OCI-LY1 (cell line): ENCODE measurements at regions not wholly inside any gene's neighbourhood (a gene's known extent, or its start where the extent isn't known, plus 50 kb on each side); places are given as distances from the start of the nearest gene placed in this dataset.
"Not testable (repeated sequence)": the region's sequence is repeated elsewhere in the genome, so short reads cannot be mapped to it uniquely, and the experiment has no call there.

ENCODE experiments used
- H2AFZ ChIP-seq: fragments of 200-600 bp; sonication (generic), shearing (Covaris generic); 2 replicates; pipeline ENCODE4 v1.6.0; 2014; ENCODE audit warnings: antibody characterized with exemption, mild to moderate bottlenecking, low read length
- H3F3A ChIP-seq: fragments of 200-600 bp; sonication (generic), shearing (Covaris generic); 2 replicates; pipeline ENCODE4 v1.6.0; 2014; ENCODE audit warnings: mild to moderate bottlenecking, antibody characterized with exemption, low read length, moderate library complexity; ENCODE audit not compliant: insufficient read depth
- H3K27ac ChIP-seq: fragments of 200-600 bp; sonication (generic); 2 replicates; pipeline ENCODE4 v1.5.1; 2014; ENCODE audit warnings: low read length, mixed run types, mild to moderate bottlenecking, low read depth; ENCODE audit not compliant: poor library complexity, severe bottlenecking
- H3K27me3 ChIP-seq: fragments of 200-600 bp; sonication (generic); 2 replicates; pipeline ENCODE4 v1.6.0; 2014; ENCODE audit warnings: antibody characterized with exemption, mild to moderate bottlenecking, low read length, moderate library complexity; ENCODE audit not compliant: insufficient read depth
- H3K36me3 ChIP-seq: fragments of 200-600 bp; sonication (generic); 2 replicates; pipeline ENCODE4 v1.6.1; 2014; ENCODE audit warnings: mild to moderate bottlenecking, antibody characterized with exemption, low read length, moderate library complexity, mixed read lengths; ENCODE audit not compliant: insufficient read depth
- H3K4me1 ChIP-seq: fragments of 200-600 bp; sonication (generic); 2 replicates; pipeline ENCODE4 v1.5.1; 2014; ENCODE audit warnings: mild to moderate bottlenecking, low read length, moderate library complexity; ENCODE audit not compliant: insufficient read depth, severe bottlenecking
- H3K4me2 ChIP-seq: fragments of 200-600 bp; sonication (generic), shearing (Covaris generic); 2 replicates; pipeline ENCODE4 v1.6.1; 2014; ENCODE audit warnings: low read length
- H3K4me3 ChIP-seq: fragments of 200-600 bp; sonication (generic); 2 replicates; pipeline ENCODE4 v1.5.1; 2014; ENCODE audit warnings: low read length, low read depth, mild to moderate bottlenecking, mixed read lengths; ENCODE audit not compliant: poor library complexity, severe bottlenecking
- H3K79me2 ChIP-seq: fragments of 200-600 bp; shearing (Covaris generic); 2 replicates; pipeline ENCODE4 v1.6.1; 2016; ENCODE audit warnings: mixed run types, low read length, mixed read lengths; ENCODE audit not compliant: insufficient read depth
- H3K9ac ChIP-seq: fragments of 200-600 bp; sonication (generic), shearing (Covaris generic); 2 replicates; pipeline ENCODE4 v1.6.1; 2014; ENCODE audit warnings: mild to moderate bottlenecking, low read length, mixed read lengths
- H3K9me2 ChIP-seq: fragments of 200-600 bp; sonication (generic), shearing (Covaris generic); 2 replicates; pipeline ENCODE4 v1.6.1; 2014; ENCODE audit warnings: low read depth, mild to moderate bottlenecking, low read length, mixed read lengths
- H3K9me3 ChIP-seq: fragments of 200-600 bp; shearing (Covaris generic); 2 replicates; pipeline ENCODE4 v1.6.1; 2014; ENCODE audit warnings: low read length, mixed read lengths
- H4K20me1 ChIP-seq: fragments of 200-600 bp; sonication (generic), shearing (Covaris generic); 2 replicates; pipeline ENCODE4 v1.6.0; 2016; ENCODE audit warnings: mild to moderate bottlenecking, low read length; ENCODE audit not compliant: insufficient read depth
- EZH2 ChIP-seq: fragments of 200-600 bp; sonication (generic), shearing (Covaris generic); IDR thresholded peaks from 2 replicates; pipeline ENCODE4 v1.8.0; 2017; ENCODE audit warnings: borderline replicate concordance, mixed run types, mild to moderate bottlenecking, antibody characterized with exemption, low read length, moderate library complexity, mixed read lengths
- TF ChIP-seq, protein P1 (sequence below): fragments of 200-600 bp; sonication (generic), shearing (Covaris generic); IDR thresholded peaks from 2 replicates; pipeline ENCODE4 v1.5.1; 2017; ENCODE audit warnings: mild to moderate bottlenecking, antibody characterized with exemption, low read length, moderate library complexity, mixed read lengths

DNA sequence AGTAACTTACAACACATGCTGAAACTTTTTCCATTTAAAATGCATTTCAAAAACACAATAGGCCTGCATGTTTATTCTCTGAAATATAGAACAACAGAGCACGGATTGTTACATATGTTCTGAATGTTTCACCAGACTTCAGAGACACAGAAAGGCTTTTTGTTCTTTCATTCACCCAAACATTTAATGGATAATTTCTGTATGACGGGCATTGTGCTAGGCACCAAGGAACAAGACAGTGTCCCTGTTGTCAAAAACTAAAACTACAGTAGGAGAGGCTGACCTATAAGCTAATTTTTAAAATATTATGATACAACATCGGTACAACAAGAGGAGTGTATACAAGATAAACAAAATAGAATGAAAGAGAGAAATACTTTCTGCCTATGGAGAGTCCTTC, 81.9 kb upstream of the TEAD1 start:
- no peaks in the 10 kb centered on the region for H3K4me1 ChIP-seq
- no peaks in the 10 kb centered on the region for H3K36me3 ChIP-seq
- no peak overlapping the region for H3K27ac ChIP-seq
- no peaks in the 10 kb centered on the region for H4K20me1 ChIP-seq
- TF ChIP-seq, protein P1, sequence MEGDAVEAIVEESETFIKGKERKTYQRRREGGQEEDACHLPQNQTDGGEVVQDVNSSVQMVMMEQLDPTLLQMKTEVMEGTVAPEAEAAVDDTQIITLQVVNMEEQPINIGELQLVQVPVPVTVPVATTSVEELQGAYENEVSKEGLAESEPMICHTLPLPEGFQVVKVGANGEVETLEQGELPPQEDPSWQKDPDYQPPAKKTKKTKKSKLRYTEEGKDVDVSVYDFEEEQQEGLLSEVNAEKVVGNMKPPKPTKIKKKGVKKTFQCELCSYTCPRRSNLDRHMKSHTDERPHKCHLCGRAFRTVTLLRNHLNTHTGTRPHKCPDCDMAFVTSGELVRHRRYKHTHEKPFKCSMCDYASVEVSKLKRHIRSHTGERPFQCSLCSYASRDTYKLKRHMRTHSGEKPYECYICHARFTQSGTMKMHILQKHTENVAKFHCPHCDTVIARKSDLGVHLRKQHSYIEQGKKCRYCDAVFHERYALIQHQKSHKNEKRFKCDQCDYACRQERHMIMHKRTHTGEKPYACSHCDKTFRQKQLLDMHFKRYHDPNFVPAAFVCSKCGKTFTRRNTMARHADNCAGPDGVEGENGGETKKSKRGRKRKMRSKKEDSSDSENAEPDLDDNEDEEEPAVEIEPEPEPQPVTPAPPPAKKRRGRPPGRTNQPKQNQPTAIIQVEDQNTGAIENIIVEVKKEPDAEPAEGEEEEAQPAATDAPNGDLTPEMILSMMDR: no peak
- no peak for TF ChIP-seq EZH2
- no peaks in the 10 kb centered on the region for H3K79me2 ChIP-seq
- no peak overlapping the region for H3K4me2 ChIP-seq
- H3K27me3 ChIP-seq: no peaks in the 10 kb centered on the region
- H3K4me3 ChIP-seq: no peak overlapping the region
- no peak overlapping the region for H2AFZ ChIP-seq
- no peaks in the 10 kb centered on the region for H3K9me3 ChIP-seq
- H3K9me2 ChIP-seq: no peaks in the 10 kb centered on the region
- H3K9ac ChIP-seq: no peak overlapping the region
- H3F3A ChIP-seq: no peaks in the 10 kb centered on the region

DNA sequence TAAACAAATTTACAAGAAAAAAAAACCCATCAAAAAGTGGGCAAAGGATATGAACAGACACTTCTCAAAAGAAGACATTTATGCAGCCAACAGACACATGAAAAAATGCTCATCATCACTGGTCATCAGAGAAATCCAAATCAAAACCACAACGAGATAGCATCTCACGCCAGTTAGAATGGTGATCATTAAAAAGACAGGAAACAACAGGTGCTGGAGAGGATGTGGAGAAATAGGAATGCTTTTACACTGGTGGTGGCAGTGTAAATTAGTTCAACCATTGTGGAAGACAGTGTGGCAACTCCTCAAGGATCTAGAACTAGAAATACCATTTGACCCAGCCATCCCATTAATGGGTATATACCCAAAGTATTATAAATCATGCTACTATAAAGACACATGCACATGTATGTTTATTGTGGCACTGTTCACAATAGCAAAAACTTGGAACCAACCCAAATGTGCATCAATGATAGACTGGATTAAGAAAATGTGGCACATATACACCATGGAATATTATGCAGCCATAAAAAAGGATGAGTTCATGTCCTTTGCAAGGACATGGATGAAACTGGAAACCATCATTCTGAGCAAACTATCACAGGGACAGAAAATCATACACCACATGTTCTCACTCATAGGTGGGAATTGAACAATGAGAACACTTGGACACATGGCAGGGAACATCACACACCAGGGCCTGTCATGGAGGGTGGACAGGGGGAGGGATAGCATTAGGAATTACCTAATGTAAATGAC, 79.0 kb upstream of the TEAD1 start:
- H3K27me3 ChIP-seq, H3F3A ChIP-seq, H3K36me3 ChIP-seq, H3K9me3 ChIP-seq, H4K20me1 ChIP-seq, H3K79me2 ChIP-seq, H2AFZ ChIP-seq, H3K4me2 ChIP-seq, H3K27ac ChIP-seq, H3K4me1 ChIP-seq, H3K4me3 ChIP-seq, H3K9ac ChIP-seq, H3K9me2 ChIP-seq: not testable (repeated sequence)

DNA sequence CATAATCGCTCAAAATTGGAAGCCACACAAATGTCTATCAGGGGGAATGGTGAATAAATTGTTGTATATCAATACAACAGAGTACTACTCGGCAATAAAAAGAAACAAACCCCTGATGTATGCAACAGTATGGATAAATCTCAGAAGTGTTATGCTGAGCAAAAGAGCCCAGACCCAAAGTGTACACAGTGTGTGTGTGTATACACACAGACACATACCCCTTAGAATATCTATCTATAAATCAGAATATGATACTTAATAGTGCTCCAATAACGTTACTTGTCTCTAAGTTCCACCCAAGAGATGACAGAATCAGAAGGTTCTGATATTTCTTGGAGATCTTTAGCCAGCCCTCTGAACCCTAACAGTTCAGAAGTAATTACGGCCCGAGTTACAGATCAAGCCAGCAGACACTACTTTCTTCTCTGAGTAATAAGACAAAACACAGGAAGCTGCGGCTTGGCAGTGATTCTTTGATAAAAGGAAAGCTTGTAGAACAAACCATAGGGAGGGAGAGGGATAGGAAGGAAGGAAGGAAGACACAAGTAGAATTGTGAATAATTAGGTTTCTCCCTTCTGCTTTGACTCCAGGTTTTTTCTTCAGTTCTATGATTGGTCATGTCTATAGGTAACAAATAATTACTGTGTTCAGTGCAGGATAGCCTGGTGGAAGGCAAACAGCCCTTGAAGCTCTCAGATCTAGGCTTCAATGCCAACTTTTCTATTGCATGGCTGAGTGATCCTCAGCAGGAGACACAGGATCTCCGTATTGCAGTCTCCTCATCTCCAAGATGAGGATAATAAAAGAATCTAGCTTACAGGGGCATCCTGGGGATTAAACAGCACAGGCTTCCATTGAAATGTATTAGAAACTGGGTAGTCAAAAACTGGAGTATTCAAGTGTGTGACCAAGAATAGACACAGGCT, 75.6 kb upstream of the TEAD1 start:
- Histone ChIP-seq H3K9me2 (no peaks in the 10 kb centered on the region), H3K27ac (no peak overlapping the region), H2AFZ (no peak overlapping the region), H3K4me3 (no peak overlapping the region), H3K79me2 (no peaks in the 10 kb centered on the region), H3K36me3 (no peaks in the 10 kb centered on the region), H3K4me1 (no peaks in the 10 kb centered on the region), H4K20me1 (no peaks in the 10 kb centered on the region), H3K27me3 (no peaks in the 10 kb centered on the region), H3K9me3 (no peaks in the 10 kb centered on the region), H3K9ac (no peak overlapping the region), H3K4me2 (no peak overlapping the region), H3F3A (no peaks in the 10 kb centered on the region)
- TF ChIP-seq, protein P1: no peak
- TF ChIP-seq EZH2: no peak
